ENCODE measurements at regions not wholly inside any gene's neighbourhood (a gene's known extent, or its start where the extent isn't known, plus 50 kb on each side); places are given as distances from the start of the nearest gene placed in this dataset.

GRCh38 chr11:88405853-88406252, 68.3 kb upstream of the CTSC start:
- DNase-seq (ENCODE audit: low spot score), result no peak
- TF ChIP-seq CTCF (IDR thresholded peaks at IDR 0.05; ENCODE audit: extremely low read depth, missing control alignments), result no peak

GRCh38 chr11:88404932-88405710, 67.6 kb upstream of the CTSC start:
- DNase-seq (ENCODE audit: low spot score), result no peak
- TF ChIP-seq CTCF (IDR thresholded peaks at IDR 0.05; ENCODE audit: extremely low read depth, missing control alignments), result no peak

- no peak for DNase-seq (ENCODE audit: low spot score)
- no peak for TF ChIP-seq CTCF (IDR thresholded peaks at IDR 0.05; ENCODE audit: extremely low read depth, missing control alignments)
Measured at GRCh38 chr11:88404391-88404790, 66.9 kb upstream of the CTSC start.

- no peak for DNase-seq (ENCODE audit: low spot score)
- TF ChIP-seq CTCF (IDR thresholded peaks at IDR 0.05; ENCODE audit: extremely low read depth, missing control alignments), result no peak
Measured at GRCh38 chr11:88402784-88403183, 65.2 kb upstream of the CTSC start.

GRCh38 chr11:88402192-88402715, 64.7 kb upstream of the CTSC start:
- TF ChIP-seq CTCF (IDR thresholded peaks at IDR 0.05; ENCODE audit: extremely low read depth, missing control alignments), result no peak
- peak; percentile 6 for DNase-seq (ENCODE audit: low spot score)

GRCh38 chr11:88398791-88399570, 61.4 kb upstream of the CTSC start:
- no peak for TF ChIP-seq CTCF (IDR thresholded peaks at IDR 0.05; ENCODE audit: extremely low read depth, missing control alignments)

GRCh38 chr11:88398372-88398771, 60.8 kb upstream of the CTSC start:
- DNase-seq (ENCODE audit: low spot score), result no peak

More at GRCh38 chr11:88398791-88399570, 61.4 kb upstream of the CTSC start:
- no peak for DNase-seq (ENCODE audit: low spot score)

More at GRCh38 chr11:88398372-88398771, 60.8 kb upstream of the CTSC start:
- no peak for TF ChIP-seq CTCF (IDR thresholded peaks at IDR 0.05; ENCODE audit: extremely low read depth, missing control alignments)
